ENCODE measurements at regions not wholly inside any gene's neighbourhood (a gene's known extent, or its start where the extent isn't known, plus 50 kb on each side); places are given as distances from the start of the nearest gene placed in this dataset.

GRCh38 chr10:81473755-81474154 is 401.2 kb upstream of the NRG3 start:
- TF ChIP-seq TOX (CRISPR knock-in tag; IDR thresholded peaks at IDR 0.05; ENCODE audit: borderline replicate concordance) (no peak), PATZ1 (CRISPR knock-in tag; IDR thresholded peaks at IDR 0.05; ENCODE audit: borderline replicate concordance) (no peak), OSR1 (CRISPR knock-in tag; IDR thresholded peaks at IDR 0.05) (no peak), ZFP3 (CRISPR knock-in tag; IDR thresholded peaks at IDR 0.05) (no peak), CSRNP3 (CRISPR knock-in tag; IDR thresholded peaks at IDR 0.05) (no peak), POU6F1 (CRISPR knock-in tag; IDR thresholded peaks at IDR 0.05; ENCODE audit: borderline replicate concordance, low read depth) (no peak)
